ENCODE measurements at regions not wholly inside any gene's neighbourhood (a gene's known extent, or its start where the extent isn't known, plus 50 kb on each side); places are given as distances from the start of the nearest gene placed in this dataset.
"Not testable (repeated sequence)": the region's sequence is repeated elsewhere in the genome, so short reads cannot be mapped to it uniquely, and the experiment has no call there.

GRCh38 chr11:34713631-34714030 is 92.7 kb downstream of the EHF start:
- H3K4me3 Mint-ChIP-seq, H3K27ac Mint-ChIP-seq, DNase-seq, ATAC-seq, H3K4me1 Mint-ChIP-seq, POLR2A ChIA-PET: not testable (repeated sequence)
- peaks cover 18 to 55% (median 29%) of the 10 kb centered on the region in 9 donors for H3K9me3 Mint-ChIP-seq
- H3K27me3 Mint-ChIP-seq: peaks cover 4 to 20% (median 9%) of the 10 kb centered on the region in 5 donors
- H3K36me3 Mint-ChIP-seq: peaks cover 0 to 38% (median 4%) of the 10 kb centered on the region in 3 donors

Measured in naive thymus-derived CD8-positive, alpha-beta T cell (primary cell).